VCaP (cell line): ENCODE measurements at regions not wholly inside any gene's neighbourhood (a gene's known extent, or its start where the extent isn't known, plus 50 kb on each side); places are given as distances from the start of the nearest gene placed in this dataset.
A peak's percentile ranks its signal among the peaks of the same experiment; 100 is the strongest.
"Not testable (repeated sequence)": the region's sequence is repeated elsewhere in the genome, so short reads cannot be mapped to it uniquely, and the experiment has no call there.

Experiments
- H3K27ac ChIP-seq: fragments of 450-650 bp; 2 replicates; pipeline ENCODE4 v1.5.1; 2017
- CTCF ChIP-seq: fragments of 450-650 bp; conservative IDR thresholded peaks from 2 replicates; pipeline ENCODE4 v1.5.1; 2017; ENCODE audit warnings: mild to moderate bottlenecking, moderate library complexity

- H3K27ac ChIP-seq: peak overlapping the region; percentile 37; the same call in 1 of the 2 replicates
Measured at GRCh38 chr2:54054774-54055173, 60.6 kb upstream of the ACYP2 start.

GRCh38 chr2:54054271-54054670, 61.1 kb upstream of the ACYP2 start:
- H3K27ac ChIP-seq: peak overlapping the region; percentile 37; the same call in 1 of the 2 replicates
- TF ChIP-seq CTCF: no peak

More at GRCh38 chr2:54054774-54055173, 60.6 kb upstream of the ACYP2 start:
- no peak for TF ChIP-seq CTCF

- TF ChIP-seq CTCF: no peak
- H3K27ac ChIP-seq: peak overlapping the region; percentile 37; the same call in 1 of the 2 replicates
Measured at GRCh38 chr2:54053830-54054229, 61.6 kb upstream of the ACYP2 start.

GRCh38 chr2:54052825-54053718, 62.3 kb upstream of the ACYP2 start:
- H3K27ac ChIP-seq: no peak overlapping the region
- no peak for TF ChIP-seq CTCF

- TF ChIP-seq CTCF: no peak
Measured at GRCh38 chr2:54050445-54050844, 65.0 kb upstream of the ACYP2 start.

GRCh38 chr2:54049365-54049764, 66.0 kb upstream of the ACYP2 start:
- no peak overlapping the region for H3K27ac ChIP-seq
- TF ChIP-seq CTCF: no peak

More at GRCh38 chr2:54050445-54050844, 65.0 kb upstream of the ACYP2 start:
- H3K27ac ChIP-seq: no peak overlapping the region

GRCh38 chr2:54048896-54049295, 66.5 kb upstream of the ACYP2 start:
- not testable (repeated sequence) for H3K27ac ChIP-seq
